ENCODE measurements at regions not wholly inside any gene's neighbourhood (a gene's known extent, or its start where the extent isn't known, plus 50 kb on each side); places are given as distances from the start of the nearest gene placed in this dataset.

DNA sequence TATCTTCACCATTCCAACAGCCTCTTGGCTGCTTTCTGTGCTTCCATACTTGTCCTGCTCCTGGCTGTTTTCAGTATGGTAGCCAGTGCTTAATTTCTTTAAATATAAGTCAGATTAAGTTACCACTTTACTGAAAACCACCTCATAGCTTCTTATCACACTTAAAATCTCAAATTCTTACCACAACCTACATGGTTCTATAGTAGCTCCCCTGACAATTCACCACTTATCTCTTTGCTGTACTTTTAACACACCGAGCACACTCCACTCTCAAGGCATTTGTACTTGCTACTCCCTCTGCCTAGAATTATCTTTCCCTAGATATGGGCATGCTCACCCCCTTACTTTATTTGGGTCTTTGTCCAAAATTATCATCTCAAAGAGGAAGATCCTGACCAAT is 369.0 kb downstream of the TENT5A start:
- TF ChIP-seq EZH2 (IDR thresholded peaks at IDR 0.05; ENCODE audit: borderline replicate concordance, low read depth, low read length, poor library complexity, severe bottlenecking): no peak
- TF ChIP-seq, protein P1, sequence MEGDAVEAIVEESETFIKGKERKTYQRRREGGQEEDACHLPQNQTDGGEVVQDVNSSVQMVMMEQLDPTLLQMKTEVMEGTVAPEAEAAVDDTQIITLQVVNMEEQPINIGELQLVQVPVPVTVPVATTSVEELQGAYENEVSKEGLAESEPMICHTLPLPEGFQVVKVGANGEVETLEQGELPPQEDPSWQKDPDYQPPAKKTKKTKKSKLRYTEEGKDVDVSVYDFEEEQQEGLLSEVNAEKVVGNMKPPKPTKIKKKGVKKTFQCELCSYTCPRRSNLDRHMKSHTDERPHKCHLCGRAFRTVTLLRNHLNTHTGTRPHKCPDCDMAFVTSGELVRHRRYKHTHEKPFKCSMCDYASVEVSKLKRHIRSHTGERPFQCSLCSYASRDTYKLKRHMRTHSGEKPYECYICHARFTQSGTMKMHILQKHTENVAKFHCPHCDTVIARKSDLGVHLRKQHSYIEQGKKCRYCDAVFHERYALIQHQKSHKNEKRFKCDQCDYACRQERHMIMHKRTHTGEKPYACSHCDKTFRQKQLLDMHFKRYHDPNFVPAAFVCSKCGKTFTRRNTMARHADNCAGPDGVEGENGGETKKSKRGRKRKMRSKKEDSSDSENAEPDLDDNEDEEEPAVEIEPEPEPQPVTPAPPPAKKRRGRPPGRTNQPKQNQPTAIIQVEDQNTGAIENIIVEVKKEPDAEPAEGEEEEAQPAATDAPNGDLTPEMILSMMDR (conservative IDR thresholded peaks at IDR 0.05; ENCODE audit: low read depth, low read length): no peak
- intact Hi-C loops (cut with micrococcal nuclease; ENCODE audit: unreplicated experiment): no loop called here
- DNase-seq (ENCODE audit: low spot score): no peak
- Histone ChIP-seq H3K4me3 (ENCODE audit: low read depth, low read length, poor library complexity, severe bottlenecking) (no peak overlapping the region), H3K27ac (ENCODE audit: low read depth, low read length, poor library complexity, severe bottlenecking) (no peak overlapping the region), H3K9me3 (ENCODE audit: low read depth, low read length, poor library complexity, severe bottlenecking) (peaks cover 7% of the 10 kb centered on the region), H3K4me1 (ENCODE audit: insufficient read depth, low read length, poor library complexity, severe bottlenecking) (peaks cover 10% of the 10 kb centered on the region), H3K27me3 (replicated peaks; ENCODE audit: insufficient read depth, low read depth, low read length, poor library complexity) (no peaks in the 10 kb centered on the region), H3K36me3 (ENCODE audit: insufficient read depth, low read length, poor library complexity, severe bottlenecking) (no peaks in the 10 kb centered on the region)
- BruUV-seq (replicated peaks): no TSS peak
- ChIA-PET CTCF (no interaction called here), POLR2A (ENCODE audit: low non-redundant PET) (no interaction called here)

DNA sequence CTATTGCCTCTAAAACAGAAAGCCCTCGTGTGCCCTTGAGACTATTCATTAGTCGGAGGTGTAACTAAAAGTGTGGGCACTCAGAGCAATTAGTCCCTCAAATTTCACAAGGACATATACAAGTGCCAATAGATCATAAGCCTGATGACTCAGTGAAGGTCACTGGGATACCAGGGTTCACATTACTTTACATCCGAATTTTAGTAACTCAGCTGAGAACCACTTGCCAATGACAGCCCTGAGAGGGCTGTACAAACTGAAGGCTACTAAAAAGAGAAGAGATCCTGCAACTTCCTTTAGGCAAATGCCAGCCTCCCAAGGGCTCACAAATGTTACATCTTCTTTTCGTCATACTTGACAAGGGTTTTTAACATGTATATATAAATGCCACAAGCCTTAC is 369.6 kb downstream of the TENT5A start:
- H3K9me3 ChIP-seq (ENCODE audit: low read depth, low read length, poor library complexity, severe bottlenecking): peaks cover 7% of the 10 kb centered on the region
- intact Hi-C loops (cut with micrococcal nuclease; ENCODE audit: unreplicated experiment): no loop called here
- no peak overlapping the region for H3K27ac ChIP-seq (ENCODE audit: low read depth, low read length, poor library complexity, severe bottlenecking)
- POLR2A ChIA-PET (ENCODE audit: low non-redundant PET): no interaction called here
- H3K4me1 ChIP-seq (ENCODE audit: insufficient read depth, low read length, poor library complexity, severe bottlenecking): peaks cover 10% of the 10 kb centered on the region
- no peaks in the 10 kb centered on the region for H3K27me3 ChIP-seq (replicated peaks; ENCODE audit: insufficient read depth, low read depth, low read length, poor library complexity)
- H3K4me3 ChIP-seq (ENCODE audit: low read depth, low read length, poor library complexity, severe bottlenecking): no peak overlapping the region
- no peak for DNase-seq (ENCODE audit: low spot score)
- H3K36me3 ChIP-seq (ENCODE audit: insufficient read depth, low read length, poor library complexity, severe bottlenecking): no peaks in the 10 kb centered on the region
- TF ChIP-seq, protein P1 (conservative IDR thresholded peaks at IDR 0.05; ENCODE audit: low read depth, low read length): no peak
- no peak for TF ChIP-seq EZH2 (IDR thresholded peaks at IDR 0.05; ENCODE audit: borderline replicate concordance, low read depth, low read length, poor library complexity, severe bottlenecking)
- CTCF ChIA-PET: no interaction called here
- no TSS peak for BruUV-seq (replicated peaks)

DNA sequence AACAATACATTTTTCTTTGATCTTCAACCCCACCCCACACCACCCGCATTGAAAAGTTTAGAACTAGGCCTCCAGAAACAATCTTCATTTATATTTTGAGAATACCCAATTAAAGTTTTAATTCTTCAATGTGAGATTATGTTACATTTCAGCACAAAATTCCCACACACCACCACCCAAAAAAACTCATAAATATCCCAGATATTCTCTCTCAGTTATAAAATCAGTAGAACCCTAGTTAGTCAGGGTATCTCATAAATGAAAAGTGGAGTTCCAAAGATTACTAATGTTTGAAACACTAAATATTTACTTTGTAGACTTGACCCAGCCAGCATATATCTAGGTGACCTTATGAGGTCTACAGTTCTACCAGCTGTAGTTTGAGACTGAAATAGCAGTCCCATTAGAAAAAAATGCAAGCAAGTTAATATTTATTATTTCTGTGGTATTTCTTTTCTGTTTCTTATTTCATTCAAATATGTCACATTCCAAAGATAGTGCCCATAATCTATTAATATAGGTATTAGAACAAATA is 371.0 kb downstream of the TENT5A start:
- ChIA-PET POLR2A (ENCODE audit: low non-redundant PET) (no interaction called here), CTCF (no interaction called here)
- H3K9me3 ChIP-seq (ENCODE audit: low read depth, low read length, poor library complexity, severe bottlenecking): peaks cover 3% of the 10 kb centered on the region
- H3K27ac ChIP-seq (ENCODE audit: low read depth, low read length, poor library complexity, severe bottlenecking): no peak overlapping the region
- TF ChIP-seq, protein P1 (conservative IDR thresholded peaks at IDR 0.05; ENCODE audit: low read depth, low read length): no peak
- no peak for TF ChIP-seq EZH2 (IDR thresholded peaks at IDR 0.05; ENCODE audit: borderline replicate concordance, low read depth, low read length, poor library complexity, severe bottlenecking)
- intact Hi-C loops (cut with micrococcal nuclease; ENCODE audit: unreplicated experiment): no loop called here
- no peak overlapping the region for H3K4me3 ChIP-seq (ENCODE audit: low read depth, low read length, poor library complexity, severe bottlenecking)
- DNase-seq (ENCODE audit: low spot score): no peak
- BruUV-seq (replicated peaks): no TSS peak
- no peaks in the 10 kb centered on the region for H3K27me3 ChIP-seq (replicated peaks; ENCODE audit: insufficient read depth, low read depth, low read length, poor library complexity)
- peaks cover 10% of the 10 kb centered on the region for H3K4me1 ChIP-seq (ENCODE audit: insufficient read depth, low read length, poor library complexity, severe bottlenecking)
- no peaks in the 10 kb centered on the region for H3K36me3 ChIP-seq (ENCODE audit: insufficient read depth, low read length, poor library complexity, severe bottlenecking)
